ENCODE measurements at regions not wholly inside any gene's neighbourhood (a gene's known extent, or its start where the extent isn't known, plus 50 kb on each side); places are given as distances from the start of the nearest gene placed in this dataset.

GRCh38 chr18:8987241-8987640, 115.3 kb upstream of the NDUFV2 start:
- no peak overlapping the region for H3K4me3 ChIP-seq (ENCODE audit: low read depth, low read length)
- no peaks in the 10 kb centered on the region for H3K27me3 ChIP-seq (replicated peaks)
- in situ Hi-C loops (cut with HindIII; ENCODE audit: low pct_ligation_motif_present, low sequenced_read_pairs): loop anchor here (10.0 kb wide), 1 partner anchor 292 kb away; no protein-coding TSS in a partner anchor
- H3K27ac ChIP-seq: no peak overlapping the region
- DNase-seq: peak; percentile 28
- H3K36me3 ChIP-seq (replicated peaks): no peaks in the 10 kb centered on the region
- TF ChIP-seq, protein P1, sequence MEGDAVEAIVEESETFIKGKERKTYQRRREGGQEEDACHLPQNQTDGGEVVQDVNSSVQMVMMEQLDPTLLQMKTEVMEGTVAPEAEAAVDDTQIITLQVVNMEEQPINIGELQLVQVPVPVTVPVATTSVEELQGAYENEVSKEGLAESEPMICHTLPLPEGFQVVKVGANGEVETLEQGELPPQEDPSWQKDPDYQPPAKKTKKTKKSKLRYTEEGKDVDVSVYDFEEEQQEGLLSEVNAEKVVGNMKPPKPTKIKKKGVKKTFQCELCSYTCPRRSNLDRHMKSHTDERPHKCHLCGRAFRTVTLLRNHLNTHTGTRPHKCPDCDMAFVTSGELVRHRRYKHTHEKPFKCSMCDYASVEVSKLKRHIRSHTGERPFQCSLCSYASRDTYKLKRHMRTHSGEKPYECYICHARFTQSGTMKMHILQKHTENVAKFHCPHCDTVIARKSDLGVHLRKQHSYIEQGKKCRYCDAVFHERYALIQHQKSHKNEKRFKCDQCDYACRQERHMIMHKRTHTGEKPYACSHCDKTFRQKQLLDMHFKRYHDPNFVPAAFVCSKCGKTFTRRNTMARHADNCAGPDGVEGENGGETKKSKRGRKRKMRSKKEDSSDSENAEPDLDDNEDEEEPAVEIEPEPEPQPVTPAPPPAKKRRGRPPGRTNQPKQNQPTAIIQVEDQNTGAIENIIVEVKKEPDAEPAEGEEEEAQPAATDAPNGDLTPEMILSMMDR (IDR thresholded peaks at IDR 0.05; ENCODE audit: low read depth, low read length, missing control alignments): no peak

DNA sequence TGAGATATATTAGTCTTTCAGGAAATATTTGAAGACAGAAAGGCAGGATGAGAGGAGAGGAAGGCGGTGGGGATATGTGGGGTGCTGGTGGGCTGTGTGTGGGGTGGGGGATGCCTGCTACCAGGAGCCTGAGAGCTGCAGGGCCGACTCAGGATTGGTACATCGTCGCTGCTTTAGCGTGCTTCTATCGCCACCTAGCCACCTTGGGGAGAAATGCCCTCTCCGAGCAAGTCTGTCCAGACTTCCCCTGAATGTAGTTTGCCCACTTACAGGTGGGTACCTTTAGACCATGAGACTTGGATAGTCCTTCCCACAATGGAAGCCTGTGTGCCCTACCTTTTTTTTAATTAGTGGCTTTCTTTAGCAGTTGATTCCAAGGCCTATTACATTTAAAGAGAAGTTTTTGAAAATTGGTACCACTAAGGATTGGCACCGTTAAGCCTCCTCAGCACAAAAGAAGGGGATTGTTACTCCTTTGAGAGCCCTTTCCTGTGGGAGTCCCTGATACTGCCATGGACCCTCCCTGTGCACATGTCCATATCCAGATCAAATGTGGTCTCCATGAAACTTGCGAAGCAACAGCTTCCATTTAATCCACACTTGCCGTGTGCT, 114.1 kb upstream of the NDUFV2 start:
- Histone ChIP-seq H3K27ac (no peak overlapping the region), H3K4me3 (ENCODE audit: low read depth, low read length) (no peak overlapping the region), H3K36me3 (replicated peaks) (no peaks in the 10 kb centered on the region), H3K27me3 (replicated peaks) (no peaks in the 10 kb centered on the region)
- in situ Hi-C loops (cut with HindIII; ENCODE audit: low pct_ligation_motif_present, low sequenced_read_pairs): loop anchor here (10.0 kb wide), 1 partner anchor 294 kb away; no protein-coding TSS in a partner anchor
- DNase-seq: peak; percentile 53
- TF ChIP-seq, protein P1 (IDR thresholded peaks at IDR 0.05; ENCODE audit: low read depth, low read length, missing control alignments): peak; percentile 93

- TF ChIP-seq, protein P1 (IDR thresholded peaks at IDR 0.05; ENCODE audit: low read depth, low read length, missing control alignments): no peak
- in situ Hi-C loops (cut with HindIII; ENCODE audit: low pct_ligation_motif_present, low sequenced_read_pairs): loop anchor here (10.0 kb wide), 1 partner anchor 294 kb away; no protein-coding TSS in a partner anchor
- Histone ChIP-seq H3K27ac (no peak overlapping the region), H3K36me3 (replicated peaks) (no peaks in the 10 kb centered on the region), H3K4me3 (ENCODE audit: low read depth, low read length) (no peak overlapping the region), H3K27me3 (replicated peaks) (no peaks in the 10 kb centered on the region)
- no peak for DNase-seq
These were observed 113.5 kb upstream of the NDUFV2 start for GRCh38 chr18:8989017-8989416.

DNA sequence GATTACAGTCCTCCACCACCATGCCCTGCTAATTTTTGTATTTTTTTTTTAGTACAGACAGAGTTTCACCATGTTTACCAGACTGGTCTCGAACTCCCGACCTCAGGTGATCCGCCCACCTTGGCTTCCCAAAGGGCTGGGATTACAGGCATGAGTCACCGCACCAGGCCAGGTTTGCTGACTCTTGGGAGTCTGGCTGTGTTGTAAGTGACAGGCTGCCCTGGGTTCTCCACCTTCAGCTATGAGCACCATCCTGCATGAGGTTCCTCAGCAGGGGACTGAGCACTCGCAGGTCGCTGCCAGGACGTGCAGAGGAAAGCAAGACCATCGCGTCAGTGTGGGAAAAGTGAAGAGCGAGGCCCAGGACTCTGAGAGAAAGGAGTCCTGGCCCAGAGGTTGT, 112.6 kb upstream of the NDUFV2 start:
- Histone ChIP-seq H3K36me3 (replicated peaks) (no peaks in the 10 kb centered on the region), H3K27ac (no peak overlapping the region), H3K27me3 (replicated peaks) (no peaks in the 10 kb centered on the region), H3K4me3 (ENCODE audit: low read depth, low read length) (no peak overlapping the region)
- in situ Hi-C loops (cut with HindIII; ENCODE audit: low pct_ligation_motif_present, low sequenced_read_pairs): loop anchor here (10.0 kb wide), 1 partner anchor 295 kb away; no protein-coding TSS in a partner anchor
- TF ChIP-seq, protein P1 (IDR thresholded peaks at IDR 0.05; ENCODE audit: low read depth, low read length, missing control alignments): no peak
- no peak for DNase-seq

DNA sequence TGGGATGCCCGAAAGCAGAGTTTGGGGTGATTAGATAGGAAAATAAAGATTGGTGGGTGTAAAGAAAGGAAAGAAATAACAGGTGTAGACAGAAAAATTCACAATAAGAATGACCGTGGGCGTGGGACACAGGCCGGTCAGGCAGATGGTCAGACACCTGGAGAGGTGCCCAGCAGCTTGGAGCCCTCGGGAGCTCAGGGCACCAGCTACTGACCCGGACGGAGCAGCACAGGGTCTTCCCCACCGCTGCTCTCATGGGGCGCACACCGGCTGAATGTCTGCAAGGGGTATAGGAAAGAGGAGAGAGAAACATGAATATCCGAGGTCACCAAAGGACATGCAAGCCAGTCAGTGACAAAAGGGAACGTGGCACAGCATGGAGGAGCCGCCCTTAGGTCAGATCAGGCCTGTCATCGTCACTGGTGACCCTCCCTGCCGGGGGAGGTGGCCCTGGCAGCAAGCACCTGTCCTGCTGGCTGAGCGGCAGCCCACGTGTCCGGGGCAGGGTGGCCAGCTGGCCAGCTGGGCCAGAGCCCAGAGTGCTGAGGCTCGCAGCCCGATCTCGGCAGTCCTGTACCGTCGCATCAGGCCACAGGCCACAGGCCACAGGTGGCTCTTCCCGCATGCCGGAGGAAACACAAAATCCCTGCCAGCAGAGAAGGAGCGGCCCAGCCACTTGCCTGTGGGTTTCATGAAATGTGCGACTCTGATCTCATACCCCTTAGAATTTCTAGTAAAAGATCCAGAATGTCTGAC, 112.0 kb upstream of the NDUFV2 start:
- no peak for DNase-seq
- Histone ChIP-seq H3K36me3 (replicated peaks) (no peaks in the 10 kb centered on the region), H3K27ac (no peak overlapping the region), H3K27me3 (replicated peaks) (no peaks in the 10 kb centered on the region), H3K4me3 (ENCODE audit: low read depth, low read length) (no peak overlapping the region)
- in situ Hi-C loops (cut with HindIII; ENCODE audit: low pct_ligation_motif_present, low sequenced_read_pairs): no loop called here
- TF ChIP-seq, protein P1 (IDR thresholded peaks at IDR 0.05; ENCODE audit: low read depth, low read length, missing control alignments): no peak
